SK-N-SH (cell line): ENCODE measurements at regions not wholly inside any gene's neighbourhood (a gene's known extent, or its start where the extent isn't known, plus 50 kb on each side); places are given as distances from the start of the nearest gene placed in this dataset.

Experiments used
- CTCF ChIA-PET: fragments of 300-600, 350-600 bp; formaldehyde crosslinking; extraction: SDS; loops from one replicate; lab custom pipeline; 2021; lab: Yijun Ruan, JAX
- POLR2A ChIA-PET: fragments of 350-600 bp; sonication (Branson Sonifier 250); formaldehyde crosslinking; extraction: SDS; loops from one replicate; lab custom pipeline; 2020; ENCODE audit warnings: antibody characterized with exemption, inconsistent platforms; lab: Yijun Ruan, JAX
- DNase-seq: peaks from one replicate; pipeline ENCODE4 v3.0.0; 2012
- H2AFZ ChIP-seq: fragments of 200-600 bp; sonication (generic); 2 replicates; pipeline ENCODE4 v1.8.1; 2016; ENCODE audit warnings: antibody characterized with exemption, mild to moderate bottlenecking, low read depth
- H3F3A ChIP-seq: fragments of 200-600 bp; sonication (generic); replicated peaks from 2 replicates; pipeline ENCODE3; 2016; ENCODE audit warnings: antibody characterized with exemption, mild to moderate bottlenecking; ENCODE audit not compliant: insufficient read depth
- H3K27ac ChIP-seq, 2 experiments: fragments of 200-500 bp in 1 of 2; fragments of 200-600 bp in 1 of 2; sonication (Bioruptor generic) in 1 of 2; sonication (generic), shearing (Covaris generic) in 1 of 2; 2 replicates each; pipeline versions ENCODE4 v1.5.1 to v1.6.1; 2014 to 2016; ENCODE audit warnings: low read depth in 2 of 2, inconsistent platforms in 1 of 2, low read length in 1 of 2, mild to moderate bottlenecking in 1 of 2, mixed read lengths in 1 of 2
- H3K27me3 ChIP-seq: fragments of 200-600 bp; sonication (generic), shearing (Covaris generic); 2 replicates; pipeline ENCODE4 v1.6.1; 2016; ENCODE audit warnings: mixed run types; ENCODE audit not compliant: insufficient read depth
- H3K36me3 ChIP-seq, 2 experiments: fragments of 200-500 bp in 1 of 2; fragments of 200-600 bp in 1 of 2; sonication (Bioruptor generic) in 1 of 2; sonication (generic) in 1 of 2; replicated peaks in 1 of 2; 2 replicates each; pipeline versions ENCODE3 to v1.5.1; 2014 to 2016; ENCODE audit warnings: low read length in 1 of 2, mild to moderate bottlenecking in 1 of 2; ENCODE audit not compliant: insufficient read depth in 2 of 2, control insufficient read depth in 1 of 2
- H3K4me1 ChIP-seq, 2 experiments: fragments of 200-500 bp in 1 of 2; fragments of 200-600 bp in 1 of 2; sonication (Bioruptor generic) in 1 of 2; sonication (generic), shearing (Covaris generic) in 1 of 2; 2 replicates each; pipeline versions ENCODE4 v1.5.1 to v1.6.1; 2014 to 2016; ENCODE audit warnings: low read depth in 1 of 2, low read length in 1 of 2, mixed run types in 1 of 2; ENCODE audit not compliant: insufficient read depth in 2 of 2, control insufficient read depth in 1 of 2
- H3K4me2 ChIP-seq: fragments of 200-600 bp; sonication (generic), shearing (Covaris generic); 2 replicates; pipeline ENCODE4 v1.6.1; 2017; ENCODE audit warnings: mixed run types
- H3K4me3 ChIP-seq, 2 experiments: fragments of 200-500 bp in 1 of 2; fragments of 200-600 bp in 1 of 2; sonication (Bioruptor generic) in 1 of 2; sonication (generic), shearing (Covaris generic) in 1 of 2; 2 replicates each; pipeline versions ENCODE4 v1.5.1 to v1.8.1; 2014 to 2016; ENCODE audit warnings: low read depth in 2 of 2, inconsistent platforms in 1 of 2, low read length in 1 of 2, mild to moderate bottlenecking in 1 of 2, mixed read lengths in 1 of 2, moderate library complexity in 1 of 2
- H3K79me2 ChIP-seq: fragments of 200-600 bp; sonication (generic); 2 replicates; pipeline ENCODE4 v1.8.1; 2017; ENCODE audit warnings: mild to moderate bottlenecking; ENCODE audit not compliant: insufficient read depth
- H3K9ac ChIP-seq: fragments of 200-600 bp; sonication (generic); 2 replicates; pipeline ENCODE4 v1.6.1; 2017; ENCODE audit warnings: mixed run types
- H3K9me2 ChIP-seq: fragments of 200-600 bp; sonication (generic); 2 replicates; pipeline ENCODE4 v1.6.1; 2017; ENCODE audit warnings: mixed run types
- H3K9me3 ChIP-seq: fragments of 200-600 bp; sonication (generic); 2 replicates; pipeline ENCODE4 v1.6.1; 2017; ENCODE audit warnings: mixed run types, mild to moderate bottlenecking, moderate library complexity
- H4K20me1 ChIP-seq: fragments of 200-600 bp; sonication (generic); 2 replicates; pipeline ENCODE4 v1.6.1; 2017; ENCODE audit warnings: mild to moderate bottlenecking, mixed run types; ENCODE audit not compliant: insufficient read depth
- CHD2 ChIP-seq: fragments of 150-350 bp; IDR thresholded peaks from 2 replicates; pipeline ENCODE4 v1.6.1; 2018; ENCODE audit warnings: low read length; ENCODE audit not compliant: partially characterized antibody
- CTCF ChIP-seq: fragments of 200-600 bp; sonication (generic); IDR thresholded peaks from 2 replicates; pipeline ENCODE4 v1.6.1; 2017; ENCODE audit warnings: antibody characterized with exemption, mild to moderate bottlenecking, moderate library complexity
- ELF1 ChIP-seq: IDR thresholded peaks from 2 replicates; pipeline ENCODE4 v1.4.0; 2012
- FOXJ3 ChIP-seq: sonication (generic); formaldehyde crosslinking; IDR thresholded peaks from 2 replicates; pipeline ENCODE4 v1.5.1; 2020; ENCODE audit warnings: mild to moderate bottlenecking, missing genetic modification reagents
- FOXM1 ChIP-seq: IDR thresholded peaks from 2 replicates; pipeline ENCODE4 v1.4.0; 2012; ENCODE audit warnings: low read depth, mild to moderate bottlenecking
- GABPA ChIP-seq: IDR thresholded peaks from 2 replicates; pipeline ENCODE4 v1.4.0; 2012; ENCODE audit warnings: low read depth, mild to moderate bottlenecking
- GATA2 ChIP-seq: sonication (generic); formaldehyde crosslinking; IDR thresholded peaks from 2 replicates; pipeline ENCODE4 v1.5.0; 2020; ENCODE audit warnings: mild to moderate bottlenecking, missing genetic modification reagents
- JUND ChIP-seq: IDR thresholded peaks from 2 replicates; pipeline ENCODE4 v1.4.0; 2012
- MXI1 ChIP-seq: IDR thresholded peaks from 2 replicates; pipeline ENCODE4 v1.6.1; 2012; ENCODE audit warnings: mild to moderate bottlenecking, low read depth, low read length, improper control_type of control experiment
- POLR2AphosphoS5 ChIP-seq: IDR thresholded peaks from 2 replicates; pipeline ENCODE4 v1.6.1; 2012; ENCODE audit warnings: low read depth, low read length
- RAD21 ChIP-seq: IDR thresholded peaks from 2 replicates; pipeline ENCODE4 v1.6.1; 2012; ENCODE audit warnings: mild to moderate bottlenecking, low read length
- RCOR1 ChIP-seq: fragments of 150-350 bp; IDR thresholded peaks from 2 replicates; pipeline ENCODE4 v1.6.1; 2017; ENCODE audit warnings: antibody characterized with exemption, low read length
- TCF12 ChIP-seq: IDR thresholded peaks from 2 replicates; pipeline ENCODE4 v1.4.0; 2012
- YY1 ChIP-seq: IDR thresholded peaks from 2 replicates; pipeline ENCODE4 v1.4.0; 2012; ENCODE audit warnings: low read depth, mild to moderate bottlenecking
- WGBS: methylation state at CpG from one replicate; pipeline ENCODE4 v1.1.6; 2017; ENCODE audit warnings: low lambda C conversion rate; 5-methylcytosine and 5-hydroxymethylcytosine counted together
- TF ChIP-seq, protein P1 (sequence below): IDR thresholded peaks from 2 replicates; pipeline ENCODE4 v1.4.0; 2012; ENCODE audit warnings: low read depth, borderline replicate concordance

GRCh38 chr16:65284626-65285025 lies 162.8 kb upstream of the CDH11 start:
- H3K9me2 ChIP-seq: no peaks in the 10 kb centered on the region
- no peak overlapping the region for H3K4me2 ChIP-seq
- no peaks in the 10 kb centered on the region for H3F3A ChIP-seq
- no peaks in the 10 kb centered on the region for H4K20me1 ChIP-seq
- no peak overlapping the region for H2AFZ ChIP-seq
- no peak overlapping the region for H3K27ac ChIP-seq
- no peaks in the 10 kb centered on the region for H3K79me2 ChIP-seq
- no peak overlapping the region for H3K4me3 ChIP-seq
- H3K4me1 ChIP-seq: peaks cover 0 to 30% of the 10 kb centered on the region in 2 experiments; a peak in 3 of 4 replicates
- TF ChIP-seq YY1 (no peak), FOXM1 (no peak), CTCF (no peak), JUND (no peak), ELF1 (no peak)
- TF ChIP-seq, protein P1, sequence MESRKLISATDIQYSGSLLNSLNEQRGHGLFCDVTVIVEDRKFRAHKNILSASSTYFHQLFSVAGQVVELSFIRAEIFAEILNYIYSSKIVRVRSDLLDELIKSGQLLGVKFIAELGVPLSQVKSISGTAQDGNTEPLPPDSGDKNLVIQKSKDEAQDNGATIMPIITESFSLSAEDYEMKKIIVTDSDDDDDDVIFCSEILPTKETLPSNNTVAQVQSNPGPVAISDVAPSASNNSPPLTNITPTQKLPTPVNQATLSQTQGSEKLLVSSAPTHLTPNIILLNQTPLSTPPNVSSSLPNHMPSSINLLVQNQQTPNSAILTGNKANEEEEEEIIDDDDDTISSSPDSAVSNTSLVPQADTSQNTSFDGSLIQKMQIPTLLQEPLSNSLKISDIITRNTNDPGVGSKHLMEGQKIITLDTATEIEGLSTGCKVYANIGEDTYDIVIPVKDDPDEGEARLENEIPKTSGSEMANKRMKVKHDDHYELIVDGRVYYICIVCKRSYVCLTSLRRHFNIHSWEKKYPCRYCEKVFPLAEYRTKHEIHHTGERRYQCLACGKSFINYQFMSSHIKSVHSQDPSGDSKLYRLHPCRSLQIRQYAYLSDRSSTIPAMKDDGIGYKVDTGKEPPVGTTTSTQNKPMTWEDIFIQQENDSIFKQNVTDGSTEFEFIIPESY: no peak
- 65% methylated on average over 8 of the region's 8 CpGs for WGBS
- DNase-seq: no peak
- ChIA-PET POLR2A (interaction anchor here (0.6 kb wide), 1 partner anchor 131 kb away, joined by 4 read pairs; no protein-coding TSS in a partner anchor), CTCF (interaction anchor here (1.0 to 1.2 kb wide), 2 partner anchors 22 to 1923 kb away, joined by 3 read pairs; no protein-coding TSS in a partner anchor)
- no peaks in the 10 kb centered on the region for H3K36me3 ChIP-seq
- H3K9ac ChIP-seq: no peak overlapping the region
- H3K9me3 ChIP-seq: no peaks in the 10 kb centered on the region
- H3K27me3 ChIP-seq: no peaks in the 10 kb centered on the region

GRCh38 chr16:65283181-65283651 lies 161.4 kb upstream of the CDH11 start:
- Histone ChIP-seq H3K9ac (no peak overlapping the region), H3K4me3 (no peak overlapping the region), H4K20me1 (no peaks in the 10 kb centered on the region), H2AFZ (no peak overlapping the region), H3K9me2 (no peaks in the 10 kb centered on the region), H3K4me2 (no peak overlapping the region), H3K27me3 (no peaks in the 10 kb centered on the region), H3K79me2 (no peaks in the 10 kb centered on the region), H3K27ac (peak overlapping the region in 1 of 2 experiments; percentile 79; a peak in 2 of 4 replicates), H3K36me3 (no peaks in the 10 kb centered on the region), H3K9me3 (no peaks in the 10 kb centered on the region), H3F3A (no peaks in the 10 kb centered on the region), H3K4me1 (peaks cover 0 to 30% of the 10 kb centered on the region in 2 experiments; a peak in 3 of 4 replicates)
- WGBS: 27% methylated on average over 3 of the region's 3 CpGs
- peak; percentile 71 for DNase-seq
- ChIA-PET POLR2A (no interaction called here), CTCF (interaction anchor here (1.1 kb wide), 1 partner anchor 9 kb away, joined by 4 read pairs; no protein-coding TSS in a partner anchor)
- TF ChIP-seq FOXJ3: 0 out of 2 replicates have a peak, but pooled peaks have one; percentile 39
- TF ChIP-seq CHD2: peak; percentile 68
- peak; percentile 79 for TF ChIP-seq MXI1
- peak; percentile 10 for TF ChIP-seq RAD21
- TF ChIP-seq GATA2 (CRISPR knock-in tag): peak; percentile 87
- TF ChIP-seq GABPA: no peak
- peak; percentile 38 for TF ChIP-seq TCF12
- peak; percentile 79 for TF ChIP-seq RCOR1
- TF ChIP-seq POLR2AphosphoS5: no peak; the same call in 1 of the 2 replicates
